ENCODE measurements at regions not wholly inside any gene's neighbourhood (a gene's known extent, or its start where the extent isn't known, plus 50 kb on each side); places are given as distances from the start of the nearest gene placed in this dataset.

- TF ChIP-seq YY1 (IDR thresholded peaks at IDR 0.05; ENCODE audit: extremely low read depth, insufficient replicate concordance, low read depth, low read length) = no peak
- TF ChIP-seq POLR2AphosphoS5 (IDR thresholded peaks at IDR 0.05; ENCODE audit: low read depth, low read length) = no peak
- TF ChIP-seq CTCF (IDR thresholded peaks at IDR 0.05 in 2 of 3, conservative IDR thresholded peaks at IDR 0.05 in 1 of 3; ENCODE audit: borderline replicate concordance in 1 of 3, insufficient read depth in 1 of 3, low read depth in 2 of 3, low read length in 2 of 3) = no peak
- no peak for TF ChIP-seq SRF (IDR thresholded peaks at IDR 0.05; ENCODE audit: low read depth)
- TF ChIP-seq POLR2A (IDR thresholded peaks at IDR 0.05; ENCODE audit: borderline replicate concordance, extremely low read depth, insufficient read depth, insufficient read length) = no peak
- no peak for TF ChIP-seq CEBPB (IDR thresholded peaks at IDR 0.05; ENCODE audit: low read depth)
- no peak for TF ChIP-seq EGR1 (IDR thresholded peaks at IDR 0.05; ENCODE audit: low read depth)
- TF ChIP-seq ZNF274 (IDR thresholded peaks at IDR 0.05; ENCODE audit: low read depth, low read length) = no peak
- TF ChIP-seq MAX (IDR thresholded peaks at IDR 0.05) = no peak
These were observed 70.3 kb upstream of the SGCD start for GRCh38 chr5:156256642-156257041.
